Stimulated activated CD8-positive, alpha-beta memory T cell treated with anti-CD3 and anti-CD28 coated beads, Interleukin-4, amount 100 ng/mL, for 4 hours (primary cell): ENCODE measurements at regions not wholly inside any gene's neighbourhood (a gene's known extent, or its start where the extent isn't known, plus 50 kb on each side); places are given as distances from the start of the nearest gene placed in this dataset.

Source experiments
- DNase-seq, 2 donors: peaks; one replicate each; pipeline ENCODE4 v3.0.0-alpha.2; 2020; ENCODE audit warnings: low read depth in 2 of 2, low spot score in 1 of 2

DNA sequence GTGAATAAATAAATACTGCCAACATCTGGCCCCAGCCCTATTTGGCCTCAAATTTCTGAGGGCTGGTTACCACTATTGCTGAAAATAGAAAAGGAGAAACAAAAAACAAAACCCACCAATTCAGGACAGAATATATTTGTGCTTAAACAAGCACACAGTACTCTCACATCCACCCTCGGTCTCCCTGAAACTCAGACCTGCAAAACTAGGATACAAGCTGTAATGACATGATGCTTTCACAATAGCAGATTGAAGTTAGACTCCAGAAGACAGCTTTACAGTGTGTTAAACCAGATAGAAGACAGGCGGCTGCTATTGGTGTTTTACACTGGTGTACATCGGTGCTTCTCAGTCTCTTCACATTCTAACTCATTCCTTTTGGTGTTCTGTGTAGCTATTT, 214.9 kb upstream of the DMRT1 start:
- DNase-seq = no peak

DNA sequence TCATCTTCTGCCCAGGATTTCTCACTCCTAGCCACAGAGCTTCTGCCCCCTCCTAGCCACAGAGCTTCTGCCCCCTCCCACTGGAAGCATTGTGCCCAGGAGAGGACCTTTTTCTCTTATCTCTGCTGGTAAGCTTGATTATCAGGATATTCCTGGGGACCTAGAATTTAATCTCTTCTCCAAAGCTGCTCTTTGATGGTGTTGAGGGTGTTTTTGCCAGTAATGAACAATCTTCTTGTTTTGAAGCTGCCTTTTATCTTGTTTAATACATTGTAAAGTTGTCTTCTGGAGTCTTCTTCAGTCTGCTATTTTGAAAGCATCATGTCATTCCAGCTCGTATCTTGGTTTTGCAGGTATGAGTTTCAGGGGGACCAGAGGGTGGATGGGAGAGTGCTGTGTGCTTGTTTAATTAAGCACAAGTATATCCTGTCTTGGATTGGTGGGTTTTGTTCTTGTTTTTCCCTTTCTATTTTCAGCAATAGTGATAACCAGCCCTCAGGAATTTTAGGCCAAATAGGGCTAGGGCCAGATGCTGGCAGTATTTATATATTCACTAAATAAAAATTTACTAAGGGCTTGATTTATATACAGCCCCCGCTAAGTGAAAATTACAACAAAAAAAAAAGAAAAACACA, 214.0 kb upstream of the DMRT1 start:
- DNase-seq = no peak

DNA sequence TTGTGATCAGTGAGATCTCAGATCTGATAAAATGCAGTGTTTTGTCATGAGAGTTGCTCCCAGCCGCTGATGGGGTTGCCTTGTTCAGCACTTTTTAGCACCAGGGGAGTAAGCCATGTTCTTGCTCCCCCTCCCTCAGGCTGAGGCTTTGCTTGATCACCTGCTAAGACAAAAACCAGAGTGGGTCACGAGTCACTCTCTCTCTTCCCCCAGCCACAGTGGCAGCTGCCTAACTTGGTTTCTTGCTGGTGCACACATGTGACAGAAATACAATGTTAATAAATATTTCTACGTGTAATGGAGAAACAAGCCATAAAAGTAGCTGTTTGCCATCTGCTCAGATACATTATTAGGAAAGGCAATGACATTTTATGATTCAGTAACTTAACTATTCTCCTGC, 212.4 kb upstream of the DMRT1 start:
- no peak for DNase-seq

DNA sequence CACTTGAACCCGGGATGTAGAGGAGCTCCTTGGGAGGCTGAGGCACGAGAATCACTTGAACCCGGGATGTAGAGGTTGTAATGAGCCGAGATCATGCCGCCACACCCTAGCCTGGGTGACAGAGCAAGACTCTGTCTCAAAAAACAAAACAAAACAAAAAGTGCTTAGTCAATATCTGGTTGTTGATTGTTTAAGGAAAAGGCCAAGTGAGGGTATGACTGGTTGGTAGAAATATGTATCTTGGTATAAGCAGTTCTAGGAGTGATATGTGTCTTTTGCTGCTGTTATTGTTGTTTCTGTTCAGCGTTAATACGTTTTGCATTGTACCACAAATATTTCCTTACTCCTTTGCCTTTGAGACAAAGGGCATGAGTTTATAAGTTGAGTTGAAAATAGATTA, 210.7 kb upstream of the DMRT1 start:
- DNase-seq = no peak

DNA sequence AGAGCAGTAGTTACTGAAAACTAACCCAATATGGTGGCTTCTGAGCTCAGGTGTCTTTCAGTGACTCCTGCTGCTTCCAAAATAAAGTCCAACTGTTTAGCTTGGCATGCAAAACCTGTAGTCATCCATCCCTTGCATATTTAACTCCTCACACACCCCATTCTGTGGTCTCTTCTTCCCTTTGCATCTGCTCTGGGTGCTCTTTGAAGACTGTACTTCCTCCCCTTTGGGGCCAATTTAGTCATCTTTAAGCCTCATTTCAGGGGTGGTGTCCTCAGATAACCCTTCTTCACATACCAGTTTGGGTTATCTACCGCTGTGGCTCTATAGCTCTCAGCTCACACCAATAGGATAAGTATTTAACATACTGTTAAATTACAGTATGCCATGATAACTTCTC, 209.9 kb upstream of the DMRT1 start:
- DNase-seq = no peak

DNA sequence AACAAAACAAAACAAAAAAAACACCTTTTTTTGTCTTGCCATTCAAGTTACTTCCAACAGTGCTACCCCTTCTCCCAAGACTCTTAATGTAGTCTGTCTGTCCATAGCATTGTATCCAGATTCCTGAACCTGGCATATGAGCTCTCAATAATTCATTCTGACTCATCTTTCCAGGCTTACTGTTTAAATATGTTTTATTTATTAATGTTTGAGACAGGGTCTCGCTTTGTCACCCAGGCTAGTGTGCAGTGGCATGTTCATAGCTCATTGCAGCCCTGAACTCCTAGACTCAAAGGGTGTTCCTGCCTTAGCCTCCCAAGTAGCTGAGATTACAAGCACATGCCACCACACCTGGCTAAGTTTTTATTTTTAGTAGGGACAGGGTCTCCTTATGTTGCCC, 208.0 kb upstream of the DMRT1 start:
- DNase-seq = no peak

DNA sequence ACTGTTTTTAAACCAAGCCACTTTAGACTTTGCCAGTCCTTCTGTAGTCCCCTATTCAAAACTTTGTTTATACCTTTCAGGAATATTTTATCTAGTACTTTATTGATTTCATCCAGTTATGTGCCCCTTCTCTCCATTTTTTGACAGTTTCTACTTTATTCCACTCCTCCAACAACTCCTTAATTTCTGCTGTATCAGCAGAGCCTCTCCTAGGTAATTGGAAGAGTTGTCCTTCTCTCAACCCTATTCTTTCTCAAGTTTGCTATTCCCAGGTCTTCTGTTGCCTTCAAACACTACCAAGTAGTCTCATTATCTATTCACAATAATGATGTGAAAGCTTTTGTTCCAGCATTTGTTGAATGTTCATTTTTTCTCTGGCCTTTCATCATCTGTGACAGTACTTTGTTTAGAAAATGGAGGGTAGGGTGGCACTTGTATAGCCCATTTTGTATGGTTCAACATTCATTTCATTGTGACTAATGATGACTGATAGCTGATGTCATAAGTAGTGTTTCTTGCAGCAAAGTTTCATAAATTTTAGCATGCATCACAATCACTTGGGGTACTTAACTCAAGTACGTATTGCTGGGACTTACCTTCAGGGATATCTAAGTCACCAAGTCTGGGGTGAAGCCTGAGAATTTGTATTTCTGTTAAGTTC, 204.4 kb upstream of the DMRT1 start:
- no peak for DNase-seq

DNA sequence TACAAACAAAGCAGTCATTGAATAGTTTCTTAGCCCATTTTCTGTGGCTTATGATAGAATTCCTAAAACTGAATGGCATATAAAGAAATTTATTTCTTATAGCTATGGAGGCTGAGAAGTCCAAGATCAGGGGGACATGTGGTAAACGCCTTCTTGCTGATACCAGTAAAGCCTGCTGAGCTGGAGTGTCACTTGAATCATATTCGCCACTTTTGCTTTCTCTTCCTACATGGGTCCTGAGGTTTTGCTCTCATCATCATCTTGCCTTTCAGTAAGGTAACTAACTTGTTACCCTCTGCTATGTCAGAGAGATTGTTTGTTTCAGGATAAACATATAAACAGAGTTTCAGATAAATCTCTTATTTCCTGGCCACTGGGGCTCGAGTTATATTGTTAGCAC, 203.3 kb upstream of the DMRT1 start:
- DNase-seq = no peak

DNA sequence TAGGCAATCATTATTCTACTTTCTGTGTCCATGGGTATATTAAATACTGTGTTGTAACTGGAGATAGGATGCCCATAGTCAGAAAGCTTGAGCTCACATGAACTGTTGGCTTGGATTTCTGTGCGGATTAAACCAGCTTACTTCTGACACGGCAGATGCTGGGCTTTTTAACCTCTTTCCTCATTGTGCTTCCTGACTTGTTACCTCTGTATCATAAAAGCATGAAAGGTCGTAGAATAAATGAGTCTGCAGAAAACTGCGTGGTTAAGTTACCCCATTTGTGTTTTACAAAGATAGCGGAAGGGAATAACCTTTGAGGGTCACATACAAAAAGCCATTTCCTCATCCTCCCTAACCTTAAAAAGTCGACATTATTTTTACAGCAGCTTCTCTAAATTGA, 199.5 kb upstream of the DMRT1 start:
- no peak for DNase-seq

DNA sequence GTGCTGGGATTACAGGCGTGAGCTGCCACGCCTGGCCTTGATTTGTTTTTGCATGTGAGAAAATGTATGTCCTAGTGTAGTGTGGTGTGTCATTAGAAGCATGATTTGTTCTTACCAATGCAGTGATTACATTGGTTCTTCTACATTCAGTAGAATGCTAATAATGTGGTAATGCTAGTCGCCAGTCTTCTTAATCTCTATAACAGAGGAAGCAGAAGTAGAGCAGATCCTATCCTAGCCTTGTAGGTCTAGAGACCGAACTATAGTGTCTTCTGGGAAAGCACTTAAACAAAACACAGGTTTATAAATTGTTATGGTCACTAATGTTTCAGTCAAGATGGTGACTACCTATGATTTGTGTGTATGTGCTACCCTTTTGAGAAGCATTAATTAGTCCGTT, 197.5 kb upstream of the DMRT1 start:
- no peak for DNase-seq

DNA sequence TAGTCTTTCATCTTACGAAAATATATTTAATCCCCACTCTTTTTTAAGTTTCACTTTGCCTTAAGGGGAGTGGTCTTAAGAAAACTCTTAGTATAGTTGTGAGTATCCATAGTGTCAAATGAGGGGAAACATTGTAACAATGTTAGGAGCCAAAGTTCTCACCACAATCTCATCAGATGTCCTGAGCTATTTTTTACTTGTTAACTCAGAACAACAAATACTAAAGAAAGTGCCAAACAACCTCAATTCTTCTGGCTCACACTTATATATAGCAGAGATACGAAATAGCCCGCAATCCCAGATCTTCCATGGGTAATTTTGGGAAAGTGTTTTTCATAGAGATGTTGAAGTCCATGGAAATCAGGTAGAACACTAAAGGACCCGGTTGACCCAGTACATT, 194.0 kb upstream of the DMRT1 start:
- no peak for DNase-seq

DNA sequence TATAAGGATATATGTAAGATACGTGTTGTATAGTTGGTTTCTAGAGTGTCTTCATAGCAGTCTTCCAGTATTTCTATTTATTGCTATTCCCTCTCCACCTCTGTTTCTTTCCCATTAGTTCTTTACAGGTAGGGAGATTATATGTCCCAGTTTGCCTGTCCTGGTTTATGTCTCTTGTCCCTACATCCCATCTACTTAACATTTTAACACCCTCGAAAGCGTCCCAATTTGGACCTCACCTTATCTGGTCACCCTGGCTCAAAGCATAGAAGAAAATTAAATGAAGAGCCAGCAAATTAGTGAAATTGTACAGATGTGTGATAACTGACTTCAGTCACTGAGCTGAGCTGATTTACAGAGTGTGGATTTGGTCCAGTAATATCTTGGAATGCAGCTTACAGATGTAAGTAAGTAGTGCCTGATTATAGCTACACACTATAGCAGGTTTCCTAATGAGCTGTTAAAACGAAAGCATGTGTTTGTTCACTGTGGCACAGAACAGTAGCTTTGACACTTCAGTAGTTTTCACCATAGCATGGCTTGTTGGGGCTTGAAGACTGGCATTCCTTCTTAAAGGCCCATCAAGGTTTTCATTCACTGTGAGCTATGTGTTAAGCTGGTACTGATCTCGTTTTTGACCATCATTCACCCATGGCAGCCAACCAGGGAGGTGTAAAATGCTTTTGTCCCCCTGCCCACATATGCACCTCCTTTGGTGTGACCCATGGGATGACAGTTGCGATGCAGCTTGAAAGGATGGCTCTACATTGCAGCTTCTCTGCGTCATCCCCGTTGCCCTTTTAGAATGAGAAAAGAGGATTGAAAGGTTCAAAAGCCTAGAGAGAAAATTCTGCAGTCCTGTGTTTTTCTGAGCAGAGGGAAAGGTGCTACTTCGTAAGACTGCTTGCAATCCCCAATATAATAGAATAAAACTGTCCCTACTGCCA, 192.1 kb upstream of the DMRT1 start:
- no peak for DNase-seq

DNA sequence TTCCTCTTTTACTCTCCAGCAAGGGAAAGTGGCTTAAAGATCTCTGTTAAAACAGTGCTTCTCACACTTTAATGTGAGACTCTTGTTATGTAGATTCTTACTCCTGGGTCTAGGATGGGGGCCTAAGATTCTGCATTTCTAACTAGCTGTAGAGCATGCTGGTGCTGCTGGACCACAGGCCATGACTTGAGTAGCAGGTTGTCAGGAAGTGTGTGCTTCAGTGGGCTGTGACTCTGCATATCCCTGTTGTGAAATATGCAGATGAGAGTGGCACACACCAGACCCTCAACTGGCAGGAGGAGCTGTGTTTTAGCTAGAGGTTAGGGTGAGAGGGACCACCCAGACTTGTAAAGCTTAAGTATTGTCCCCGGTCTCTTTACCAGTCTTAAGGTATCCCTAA, 191.1 kb upstream of the DMRT1 start:
- no peak for DNase-seq

DNA sequence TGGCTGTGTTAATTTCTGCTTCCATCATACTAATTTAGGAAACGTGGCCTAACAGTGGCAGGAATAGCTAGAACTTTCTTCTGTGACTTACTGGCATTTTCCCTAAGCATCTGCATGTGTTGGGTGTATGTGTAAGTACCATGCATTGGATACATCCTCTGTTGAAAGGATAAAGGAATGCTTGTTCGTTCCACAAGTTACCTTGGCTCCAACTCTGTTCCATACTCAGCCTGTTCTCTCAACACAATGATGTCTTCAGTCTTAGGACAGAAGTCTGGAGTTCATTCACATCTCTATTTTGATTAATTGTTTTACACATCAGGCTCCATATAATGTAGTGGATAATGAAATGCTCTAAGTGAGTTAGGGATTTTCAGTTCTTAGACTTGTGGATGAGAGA, 190.1 kb upstream of the DMRT1 start:
- no peak for DNase-seq

DNA sequence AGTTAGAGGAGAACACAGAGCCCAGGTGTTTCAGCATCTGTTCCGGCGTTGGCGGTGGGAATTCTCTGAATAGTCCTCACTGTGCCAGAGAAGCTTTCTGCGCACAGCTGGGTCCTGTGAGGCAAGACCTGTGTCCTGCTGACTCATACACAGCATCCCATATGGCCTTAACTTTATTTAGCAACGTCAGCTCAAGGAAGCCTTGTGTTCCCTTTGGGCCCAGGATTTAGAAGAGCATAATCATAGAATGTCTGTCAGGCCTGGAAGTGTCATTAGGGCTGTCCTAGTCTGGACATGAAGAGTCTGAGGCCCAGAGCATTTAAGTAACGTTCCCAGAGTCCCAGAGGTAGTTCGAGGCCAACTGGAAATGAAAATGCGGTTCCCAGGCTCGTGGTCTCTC, 188.6 kb upstream of the DMRT1 start:
- DNase-seq = no peak

DNA sequence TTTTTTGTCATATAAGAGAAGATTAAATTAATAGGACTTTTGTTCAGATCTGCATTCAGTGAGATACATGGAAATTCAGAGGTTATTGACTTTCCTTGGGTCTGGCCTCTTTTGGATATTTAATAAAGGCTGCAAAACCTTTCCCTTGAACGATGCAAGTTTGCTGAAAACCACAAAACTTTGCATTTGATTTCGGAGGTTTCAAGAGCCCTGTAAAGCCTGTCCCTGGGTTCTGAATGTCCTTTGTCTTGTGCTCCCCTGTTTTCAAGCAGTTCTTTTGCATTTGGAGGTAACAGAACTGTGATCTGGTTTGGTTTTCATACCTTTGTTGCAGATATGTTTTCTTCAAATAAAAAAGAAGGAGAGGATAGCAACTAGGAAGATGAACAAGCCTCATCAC, 188.1 kb upstream of the DMRT1 start:
- no peak for DNase-seq

DNA sequence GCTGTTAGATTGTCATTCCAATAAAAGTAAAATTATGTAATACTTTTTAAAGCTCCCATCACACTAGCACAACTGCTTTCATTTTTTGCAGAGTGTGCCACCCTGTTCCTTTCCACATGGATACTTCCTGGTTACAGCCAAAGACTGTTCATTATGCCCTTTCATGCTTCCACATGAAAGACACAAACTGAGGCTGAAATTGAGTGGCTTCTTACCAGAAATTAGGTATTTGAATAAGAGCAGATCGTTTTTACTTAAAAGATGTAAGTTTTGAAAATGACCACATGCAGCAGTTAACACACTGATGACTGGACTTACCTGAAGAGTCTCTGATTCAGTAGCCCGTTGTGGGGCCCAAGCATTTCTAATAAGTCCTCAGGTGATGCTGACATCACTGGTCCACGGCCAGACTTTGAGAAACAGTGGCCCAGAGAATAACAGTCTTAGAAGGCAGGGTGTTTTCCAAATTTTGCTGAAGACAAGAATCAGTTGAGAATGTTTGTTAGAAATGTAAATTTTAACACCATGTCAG, 187.6 kb upstream of the DMRT1 start:
- no peak for DNase-seq

DNA sequence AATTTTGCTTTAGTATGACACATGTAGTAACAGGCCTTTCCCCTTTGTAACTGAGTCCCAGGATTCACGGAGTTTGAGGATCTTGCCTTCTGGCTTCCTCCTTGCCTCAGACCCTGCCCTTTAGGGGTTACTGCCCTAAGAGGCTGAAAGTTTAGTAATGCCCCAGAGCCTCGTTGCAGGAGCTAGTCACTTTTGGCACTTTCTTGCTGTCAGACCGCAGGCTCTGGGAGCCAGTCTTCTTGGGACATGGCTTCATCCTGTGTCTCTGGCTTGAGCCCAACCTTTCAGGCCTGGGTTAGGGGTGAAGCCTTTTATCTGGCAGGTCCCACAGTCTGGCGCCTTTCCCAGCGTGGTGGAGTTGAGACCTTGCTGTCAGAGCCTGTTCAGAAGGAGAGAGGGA, 185.6 kb upstream of the DMRT1 start:
- no peak for DNase-seq

DNA sequence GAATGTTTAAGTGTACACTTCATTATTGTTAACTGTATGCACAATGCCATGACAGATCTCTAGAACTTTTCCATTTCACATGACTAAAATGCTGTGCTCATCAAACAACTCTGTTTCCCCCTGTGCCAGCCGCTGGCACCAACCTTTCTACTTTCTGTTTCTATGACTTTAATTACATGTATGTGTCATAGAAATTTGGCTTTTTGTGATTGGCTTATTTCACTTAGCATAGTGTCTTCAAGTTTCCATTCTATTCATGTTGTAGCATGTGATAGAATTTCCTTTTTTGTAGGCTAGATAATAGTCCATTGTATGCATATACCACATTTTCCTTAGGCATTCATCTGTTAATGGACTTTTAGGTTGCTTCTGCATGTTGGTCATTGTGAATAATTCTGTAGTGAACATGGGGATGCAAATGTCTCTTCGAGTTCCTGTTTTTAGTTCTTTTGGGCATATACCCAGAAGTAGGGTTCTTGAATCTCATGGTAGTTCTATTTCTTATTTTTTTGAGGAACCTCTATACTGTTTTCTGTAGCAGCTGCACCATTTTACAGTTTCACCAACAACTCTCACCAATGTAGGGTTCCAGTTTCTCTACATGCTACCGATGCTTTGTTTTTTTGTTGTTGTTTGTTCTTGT, 184.4 kb upstream of the DMRT1 start:
- DNase-seq = no peak

DNA sequence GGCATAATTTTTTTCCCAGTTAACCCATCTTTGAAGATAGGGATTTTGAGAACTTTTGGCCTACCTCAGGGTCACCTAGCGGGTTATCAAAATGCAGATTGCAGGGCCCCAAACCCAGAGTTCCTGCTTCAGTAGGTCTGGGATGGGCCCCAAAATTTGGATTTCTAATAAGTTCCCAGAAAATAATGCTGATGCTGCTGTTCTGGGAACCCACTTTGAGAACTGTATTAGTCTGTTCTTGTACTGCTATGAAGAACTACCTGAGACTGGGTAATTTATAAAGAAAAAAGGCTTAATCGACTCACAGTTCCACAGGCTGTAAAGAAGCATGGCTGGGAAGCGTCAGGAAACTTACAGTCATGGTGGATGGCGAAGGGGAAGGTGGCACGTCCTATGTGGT, 182.2 kb upstream of the DMRT1 start:
- DNase-seq = no peak

DNA sequence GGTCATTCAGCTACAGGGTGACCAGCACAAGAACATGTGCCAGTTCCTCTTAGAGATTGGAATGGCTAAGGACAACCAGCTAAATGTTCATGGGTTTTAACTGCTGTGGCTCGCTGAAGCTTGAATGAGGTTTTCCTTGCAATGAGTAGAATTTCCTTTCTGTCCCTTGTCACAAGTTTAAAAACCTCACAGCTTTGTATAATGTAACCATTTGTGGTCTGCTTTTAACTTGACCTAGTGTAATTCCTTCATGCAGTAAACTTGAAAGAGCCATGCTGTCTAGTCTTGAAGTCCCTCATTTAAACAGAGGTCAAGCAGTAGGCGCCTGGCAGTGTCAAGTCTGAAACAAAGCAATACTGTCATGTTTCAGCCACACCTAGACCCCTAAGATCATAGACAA, 181.3 kb upstream of the DMRT1 start:
- no peak for DNase-seq

DNA sequence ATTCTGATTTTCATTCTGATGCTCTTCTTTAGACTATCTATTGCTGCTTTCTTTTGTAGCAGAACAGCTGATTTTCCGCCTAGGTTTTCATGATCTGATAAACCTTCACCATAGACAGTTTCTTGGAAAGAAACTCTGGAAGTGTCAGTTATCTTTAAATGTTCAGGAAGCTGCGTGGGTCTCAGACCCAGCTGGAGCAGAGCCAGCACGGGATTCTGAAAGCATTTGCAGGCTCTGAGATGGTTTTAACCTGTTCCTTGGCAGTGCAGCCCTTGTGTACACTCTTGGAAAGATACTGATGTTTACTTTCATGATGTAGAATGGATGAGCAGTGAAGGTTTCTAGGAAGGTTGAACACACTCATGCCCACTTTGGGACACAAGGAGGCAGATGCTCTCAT, 178.0 kb upstream of the DMRT1 start:
- DNase-seq = no peak
